HUES64 (cell line): ENCODE measurements at regions not wholly inside any gene's neighbourhood (a gene's known extent, or its start where the extent isn't known, plus 50 kb on each side); places are given as distances from the start of the nearest gene placed in this dataset.

Experiments
- H3K27ac ChIP-seq: 2 replicates; pipeline ENCODE4 v1.7.0; 2013; ENCODE audit warnings: low read depth, low read length, inconsistent platforms
- H3K27me3 ChIP-seq: 2 replicates; pipeline ENCODE4 v1.6.1; 2013; ENCODE audit warnings: mild to moderate bottlenecking, low read length; ENCODE audit not compliant: insufficient read depth
- H3K36me3 ChIP-seq: 2 replicates; pipeline ENCODE4 v1.6.1; 2013; ENCODE audit warnings: mild to moderate bottlenecking, low read length; ENCODE audit not compliant: insufficient read depth
- H3K4me1 ChIP-seq: 2 replicates; pipeline ENCODE4 v1.6.1; 2013; ENCODE audit warnings: mild to moderate bottlenecking, low read length, moderate library complexity; ENCODE audit not compliant: insufficient read depth
- H3K4me3 ChIP-seq: 2 replicates; pipeline ENCODE4 v1.5.1; 2013; ENCODE audit warnings: mild to moderate bottlenecking, low read length, moderate library complexity
- H3K9ac ChIP-seq: 2 replicates; pipeline ENCODE4 v1.6.1; 2013; ENCODE audit warnings: mild to moderate bottlenecking, low read depth, low read length
- H3K9me3 ChIP-seq: 2 replicates; pipeline ENCODE4 v1.6.1; 2013; ENCODE audit warnings: low read depth, low read length; ENCODE audit not compliant: insufficient read depth
- WGBS: fragments of 150-250, 120-280 bp; methylation state at CpG from one replicate; pipeline ENCODE4 v1.1.7; 2013; ENCODE audit warnings: missing lambda C conversion rate; 5-methylcytosine and 5-hydroxymethylcytosine counted together

GRCh38 chr4:147318586-147318985, 162.3 kb upstream of the EDNRA start:
- Histone ChIP-seq H3K9me3 (no peaks in the 10 kb centered on the region), H3K9ac (no peak overlapping the region)
- WGBS = 83% methylated on average over 2 of the region's 3 CpGs

GRCh38 chr4:147325571-147325981, 155.3 kb upstream of the EDNRA start:
- H3K9me3 ChIP-seq = no peaks in the 10 kb centered on the region
- H3K27ac ChIP-seq = no peak overlapping the region
- H3K4me3 ChIP-seq = no peak overlapping the region
- H3K9ac ChIP-seq = no peak overlapping the region
- no peaks in the 10 kb centered on the region for H3K36me3 ChIP-seq
- H3K27me3 ChIP-seq = no peaks in the 10 kb centered on the region
- WGBS = 92% methylated on average over 2 of the region's 3 CpGs
- no peaks in the 10 kb centered on the region for H3K4me1 ChIP-seq

More at GRCh38 chr4:147318586-147318985, 162.3 kb upstream of the EDNRA start:
- H3K27ac ChIP-seq = no peak overlapping the region
- no peaks in the 10 kb centered on the region for H3K4me1 ChIP-seq
- no peaks in the 10 kb centered on the region for H3K36me3 ChIP-seq
- H3K4me3 ChIP-seq = no peak overlapping the region
- no peaks in the 10 kb centered on the region for H3K27me3 ChIP-seq

GRCh38 chr4:147326591-147326990, 154.3 kb upstream of the EDNRA start:
- H3K27ac ChIP-seq = no peak overlapping the region
- no peaks in the 10 kb centered on the region for H3K27me3 ChIP-seq
- H3K9ac ChIP-seq = no peak overlapping the region
- H3K4me1 ChIP-seq = no peaks in the 10 kb centered on the region
- H3K9me3 ChIP-seq = no peaks in the 10 kb centered on the region
- no peak overlapping the region for H3K4me3 ChIP-seq
- H3K36me3 ChIP-seq = no peaks in the 10 kb centered on the region

- Histone ChIP-seq H3K27me3 (no peaks in the 10 kb centered on the region), H3K9me3 (no peaks in the 10 kb centered on the region), H3K9ac (no peak overlapping the region), H3K27ac (no peak overlapping the region), H3K36me3 (no peaks in the 10 kb centered on the region), H3K4me3 (no peak overlapping the region), H3K4me1 (no peaks in the 10 kb centered on the region)
- WGBS = 94% methylated on average over 2 of the region's 2 CpGs
Observed at GRCh38 chr4:147327322-147327721, 153.6 kb upstream of the EDNRA start.

GRCh38 chr4:147328189-147328588, 152.7 kb upstream of the EDNRA start:
- Histone ChIP-seq H3K36me3 (no peaks in the 10 kb centered on the region), H3K4me3 (no peak overlapping the region), H3K9me3 (no peaks in the 10 kb centered on the region), H3K27ac (no peak overlapping the region), H3K27me3 (no peaks in the 10 kb centered on the region), H3K4me1 (no peaks in the 10 kb centered on the region), H3K9ac (no peak overlapping the region)
- 100% methylated on average over 2 of the region's 2 CpGs for WGBS

GRCh38 chr4:147328756-147329446, 152.0 kb upstream of the EDNRA start:
- no peak overlapping the region for H3K9ac ChIP-seq
- H3K9me3 ChIP-seq = no peaks in the 10 kb centered on the region
- no peaks in the 10 kb centered on the region for H3K27me3 ChIP-seq
- no peak overlapping the region for H3K4me3 ChIP-seq
- no peaks in the 10 kb centered on the region for H3K36me3 ChIP-seq
- no peaks in the 10 kb centered on the region for H3K4me1 ChIP-seq
- 96% methylated on average over 8 of the region's 8 CpGs for WGBS
- H3K27ac ChIP-seq = no peak overlapping the region

- Histone ChIP-seq H3K9ac (no peak overlapping the region), H3K4me3 (no peak overlapping the region), H3K9me3 (no peaks in the 10 kb centered on the region), H3K27me3 (no peaks in the 10 kb centered on the region), H3K4me1 (no peaks in the 10 kb centered on the region), H3K27ac (no peak overlapping the region), H3K36me3 (no peaks in the 10 kb centered on the region)
- WGBS = 94% methylated on average over 1 of the region's 1 CpG
Observed at GRCh38 chr4:147332091-147332490, 148.8 kb upstream of the EDNRA start.

GRCh38 chr4:147334478-147334877, 146.4 kb upstream of the EDNRA start:
- no CpG with 5 or more reads among the region's 1 CpG for WGBS
- H3K36me3 ChIP-seq = no peaks in the 10 kb centered on the region
- H3K4me1 ChIP-seq = no peaks in the 10 kb centered on the region
- H3K27ac ChIP-seq = no peak overlapping the region
- H3K4me3 ChIP-seq = no peak overlapping the region
- no peaks in the 10 kb centered on the region for H3K9me3 ChIP-seq
- H3K27me3 ChIP-seq = no peaks in the 10 kb centered on the region
- no peak overlapping the region for H3K9ac ChIP-seq

GRCh38 chr4:147335183-147335582, 145.7 kb upstream of the EDNRA start:
- H3K27ac ChIP-seq = no peak overlapping the region
- no peaks in the 10 kb centered on the region for H3K4me1 ChIP-seq
- 93% methylated on average over 1 of the region's 1 CpG for WGBS
- H3K27me3 ChIP-seq = no peaks in the 10 kb centered on the region
- no peak overlapping the region for H3K4me3 ChIP-seq
- no peaks in the 10 kb centered on the region for H3K9me3 ChIP-seq
- H3K36me3 ChIP-seq = no peaks in the 10 kb centered on the region
- no peak overlapping the region for H3K9ac ChIP-seq

GRCh38 chr4:147336252-147336651, 144.6 kb upstream of the EDNRA start:
- no peak overlapping the region for H3K27ac ChIP-seq
- peaks cover 9% of the 10 kb centered on the region; the same call in 1 of the 2 replicates for H3K4me1 ChIP-seq
- no peaks in the 10 kb centered on the region for H3K27me3 ChIP-seq
- H3K36me3 ChIP-seq = no peaks in the 10 kb centered on the region
- no peaks in the 10 kb centered on the region for H3K9me3 ChIP-seq
- WGBS = 96% methylated on average over 2 of the region's 2 CpGs
- no peak overlapping the region for H3K4me3 ChIP-seq
- H3K9ac ChIP-seq = no peak overlapping the region

GRCh38 chr4:147339100-147339499, 141.8 kb upstream of the EDNRA start:
- no peak overlapping the region for H3K4me3 ChIP-seq
- H3K9me3 ChIP-seq = no peaks in the 10 kb centered on the region
- H3K9ac ChIP-seq = no peak overlapping the region
- no peak overlapping the region for H3K27ac ChIP-seq
- 91% methylated on average over 4 of the region's 4 CpGs for WGBS
- no peaks in the 10 kb centered on the region for H3K36me3 ChIP-seq
- peaks cover 9% of the 10 kb centered on the region; the same call in 1 of the 2 replicates for H3K4me1 ChIP-seq
- H3K27me3 ChIP-seq = no peaks in the 10 kb centered on the region

GRCh38 chr4:147340111-147340510, 140.8 kb upstream of the EDNRA start:
- no peaks in the 10 kb centered on the region for H3K9me3 ChIP-seq
- H3K27ac ChIP-seq = no peak overlapping the region
- no peak overlapping the region for H3K4me3 ChIP-seq
- H3K27me3 ChIP-seq = no peaks in the 10 kb centered on the region
- 84% methylated on average over 1 of the region's 1 CpG for WGBS
- H3K4me1 ChIP-seq = peaks cover 9% of the 10 kb centered on the region; the same call in 1 of the 2 replicates
- no peaks in the 10 kb centered on the region for H3K36me3 ChIP-seq
- no peak overlapping the region for H3K9ac ChIP-seq
